Nephron progenitor cell (in vitro differentiated cells): ENCODE measurements at regions not wholly inside any gene's neighbourhood (a gene's known extent, or its start where the extent isn't known, plus 50 kb on each side); places are given as distances from the start of the nearest gene placed in this dataset.

Source experiments
- DNase-seq: peaks from one replicate; pipeline ENCODE4 v3.0.0; 2021
- H3K27ac Mint-ChIP-seq: 2 replicates; pipeline ENCODE4 v1.8.0; 2021; ENCODE audit warnings: mild to moderate bottlenecking, moderate library complexity, mixed read lengths
- H3K27me3 Mint-ChIP-seq: 2 replicates; pipeline ENCODE4 v1.8.0; 2021; ENCODE audit warnings: mild to moderate bottlenecking, low read depth, mixed read lengths; ENCODE audit not compliant: poor library complexity
- H3K36me3 Mint-ChIP-seq: 2 replicates; pipeline ENCODE4 v1.8.0; 2021; ENCODE audit warnings: low read depth, mixed read lengths
- H3K4me1 Mint-ChIP-seq: 2 replicates; pipeline ENCODE4 v1.8.0; 2021; ENCODE audit warnings: mixed read lengths
- H3K4me3 Mint-ChIP-seq: 2 replicates; pipeline ENCODE4 v1.8.0; 2021; ENCODE audit warnings: mild to moderate bottlenecking, moderate library complexity, mixed read lengths
- H3K9me3 Mint-ChIP-seq: 2 replicates; pipeline ENCODE4 v1.8.0; 2021; ENCODE audit warnings: mild to moderate bottlenecking, moderate library complexity, mixed read lengths
- TF ChIP-seq, protein P1 (sequence below): fragments of 200-600 bp; sonication (generic); IDR thresholded peaks from 2 replicates; pipeline ENCODE4 v1.5.0; 2021; ENCODE audit warnings: antibody characterized with exemption

DNA sequence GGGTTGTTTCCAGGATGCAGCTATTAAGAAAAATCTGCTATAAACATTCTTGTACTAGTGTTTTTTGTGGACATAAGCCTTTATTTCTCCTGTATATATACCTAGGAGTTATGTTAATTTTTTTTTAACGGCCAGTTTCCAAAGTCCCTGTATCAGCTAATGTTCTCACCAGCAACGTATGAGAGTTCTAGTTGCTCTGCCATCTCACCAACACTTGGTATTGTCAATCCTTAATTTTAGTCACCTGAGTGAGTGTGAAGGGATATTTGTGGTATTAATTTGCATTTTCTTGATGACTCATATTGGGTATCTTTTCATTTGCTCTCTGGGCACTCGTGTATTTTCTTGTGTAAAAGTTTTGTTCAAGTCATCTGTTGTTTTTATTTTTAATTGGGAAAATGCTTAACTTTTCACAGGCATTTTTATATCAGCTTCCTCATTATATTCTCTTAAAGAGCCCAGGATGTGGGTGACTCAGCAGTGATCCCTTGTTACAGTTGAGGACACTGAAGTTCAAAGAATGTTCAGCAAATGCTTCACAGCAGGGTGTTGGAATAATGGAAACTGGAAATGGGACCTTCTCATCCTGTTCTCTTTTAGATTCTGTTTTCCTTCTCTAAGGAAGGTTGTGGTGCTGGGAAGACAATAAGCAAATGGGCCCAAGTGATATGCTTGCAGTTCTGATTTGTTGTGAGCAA lies 176.3 kb upstream of the PRNP start:
- H3K4me3 Mint-ChIP-seq, result no peak overlapping the region
- H3K27me3 Mint-ChIP-seq, result peaks cover 5% of the 10 kb centered on the region
- no peak overlapping the region for H3K27ac Mint-ChIP-seq
- TF ChIP-seq, protein P1, sequence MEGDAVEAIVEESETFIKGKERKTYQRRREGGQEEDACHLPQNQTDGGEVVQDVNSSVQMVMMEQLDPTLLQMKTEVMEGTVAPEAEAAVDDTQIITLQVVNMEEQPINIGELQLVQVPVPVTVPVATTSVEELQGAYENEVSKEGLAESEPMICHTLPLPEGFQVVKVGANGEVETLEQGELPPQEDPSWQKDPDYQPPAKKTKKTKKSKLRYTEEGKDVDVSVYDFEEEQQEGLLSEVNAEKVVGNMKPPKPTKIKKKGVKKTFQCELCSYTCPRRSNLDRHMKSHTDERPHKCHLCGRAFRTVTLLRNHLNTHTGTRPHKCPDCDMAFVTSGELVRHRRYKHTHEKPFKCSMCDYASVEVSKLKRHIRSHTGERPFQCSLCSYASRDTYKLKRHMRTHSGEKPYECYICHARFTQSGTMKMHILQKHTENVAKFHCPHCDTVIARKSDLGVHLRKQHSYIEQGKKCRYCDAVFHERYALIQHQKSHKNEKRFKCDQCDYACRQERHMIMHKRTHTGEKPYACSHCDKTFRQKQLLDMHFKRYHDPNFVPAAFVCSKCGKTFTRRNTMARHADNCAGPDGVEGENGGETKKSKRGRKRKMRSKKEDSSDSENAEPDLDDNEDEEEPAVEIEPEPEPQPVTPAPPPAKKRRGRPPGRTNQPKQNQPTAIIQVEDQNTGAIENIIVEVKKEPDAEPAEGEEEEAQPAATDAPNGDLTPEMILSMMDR, result no peak
- H3K9me3 Mint-ChIP-seq, result peaks cover 16% of the 10 kb centered on the region
- DNase-seq, result no peak
- H3K4me1 Mint-ChIP-seq, result peaks cover 6% of the 10 kb centered on the region
- H3K36me3 Mint-ChIP-seq, result no peaks in the 10 kb centered on the region

DNA sequence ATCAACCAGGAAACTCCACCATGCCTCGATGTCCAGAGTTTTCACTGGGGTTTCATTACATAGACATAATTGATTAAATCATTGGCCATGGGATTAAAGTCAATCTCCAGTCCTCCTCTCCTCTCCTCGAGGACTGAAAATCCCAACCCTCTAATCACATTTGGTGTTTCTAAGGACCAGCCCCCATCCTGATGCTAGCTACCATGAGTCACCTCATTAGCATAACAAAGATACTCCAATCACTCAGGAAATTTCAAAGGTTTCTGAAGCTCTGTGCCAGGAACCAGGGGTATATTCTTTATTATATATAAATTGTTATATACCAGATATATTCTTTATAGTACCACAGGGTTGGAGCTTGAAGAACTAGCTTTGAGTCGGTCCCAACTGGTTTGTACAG lies 177.5 kb upstream of the PRNP start:
- peaks cover 16% of the 10 kb centered on the region for H3K9me3 Mint-ChIP-seq
- H3K4me1 Mint-ChIP-seq, result peaks cover 6% of the 10 kb centered on the region
- H3K27me3 Mint-ChIP-seq, result peaks cover 5% of the 10 kb centered on the region
- H3K27ac Mint-ChIP-seq, result no peak overlapping the region
- TF ChIP-seq, protein P1, result no peak
- DNase-seq, result no peak
- H3K4me3 Mint-ChIP-seq, result no peak overlapping the region
- no peaks in the 10 kb centered on the region for H3K36me3 Mint-ChIP-seq

DNA sequence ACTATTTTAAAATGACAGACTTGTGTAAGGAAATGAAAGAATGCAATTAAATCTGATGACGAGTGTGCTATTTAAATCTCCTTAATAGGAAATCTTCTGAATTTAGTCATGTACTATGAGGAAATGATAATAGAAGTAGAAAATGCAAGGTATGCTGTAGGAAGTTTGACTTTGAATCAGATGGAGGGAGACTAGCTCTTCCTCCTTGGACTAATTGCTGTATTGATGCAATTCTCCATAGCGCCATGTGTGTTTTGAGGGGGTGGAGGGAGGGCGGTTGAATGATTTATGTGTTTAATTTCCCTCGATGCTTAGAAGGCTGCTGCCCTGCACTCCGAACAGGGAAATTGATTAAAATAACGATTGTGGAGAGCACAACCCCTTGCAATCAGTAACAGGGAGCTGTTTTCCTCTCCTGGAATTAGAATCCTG lies 179.0 kb upstream of the PRNP start:
- TF ChIP-seq, protein P1, result no peak
- H3K27me3 Mint-ChIP-seq, result peaks cover 5% of the 10 kb centered on the region
- peaks cover 21% of the 10 kb centered on the region for H3K9me3 Mint-ChIP-seq
- no peak for DNase-seq
- no peak overlapping the region for H3K27ac Mint-ChIP-seq
- H3K36me3 Mint-ChIP-seq, result no peaks in the 10 kb centered on the region
- no peak overlapping the region for H3K4me3 Mint-ChIP-seq
- H3K4me1 Mint-ChIP-seq, result peaks cover 6% of the 10 kb centered on the region

DNA sequence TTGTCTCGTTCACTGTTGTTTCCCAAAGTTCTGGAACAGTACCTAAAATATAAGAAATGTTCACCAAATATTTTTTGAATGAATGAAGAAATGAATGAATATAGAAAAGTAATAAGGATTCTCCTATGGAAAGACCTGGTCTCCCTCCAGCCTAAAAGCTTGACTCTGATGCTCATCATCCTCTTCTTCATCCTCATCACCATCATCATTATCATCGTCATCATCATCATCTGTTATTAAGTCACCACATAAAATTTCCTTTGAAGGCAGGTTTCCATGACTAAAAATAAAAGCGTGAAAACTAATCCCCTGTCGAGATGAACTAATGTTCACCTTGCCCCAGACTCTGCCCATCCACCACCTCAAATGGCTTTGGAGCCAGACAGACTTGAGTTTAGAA lies 181.4 kb upstream of the PRNP start:
- TF ChIP-seq, protein P1, result no peak
- Mint-ChIP-seq H3K9me3 (peaks cover 32% of the 10 kb centered on the region), H3K27me3 (peaks cover 3% of the 10 kb centered on the region), H3K27ac (no peak overlapping the region), H3K4me3 (no peak overlapping the region), H3K4me1 (peaks cover 6% of the 10 kb centered on the region), H3K36me3 (no peaks in the 10 kb centered on the region)
- no peak for DNase-seq

DNA sequence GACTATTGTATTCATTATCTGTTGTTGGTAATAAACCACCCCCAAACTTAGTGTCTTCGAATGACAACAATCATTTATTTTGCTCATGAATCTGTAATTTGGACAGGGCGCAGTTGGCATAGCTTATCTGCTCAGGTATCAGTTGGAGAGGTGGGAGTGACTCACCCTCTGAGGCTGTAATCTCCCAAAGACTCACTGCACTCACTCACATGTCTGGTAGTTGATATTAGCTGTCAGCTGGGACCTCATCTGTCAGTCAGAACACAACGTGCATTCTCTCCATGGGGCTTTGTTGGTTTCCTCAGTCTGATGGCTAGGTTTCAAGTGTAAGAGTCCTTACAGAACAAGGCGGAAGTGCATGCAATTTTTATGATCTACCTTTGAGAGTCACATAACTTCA lies 183.5 kb upstream of the PRNP start:
- peaks cover 36% of the 10 kb centered on the region for H3K9me3 Mint-ChIP-seq
- no peak for DNase-seq
- H3K36me3 Mint-ChIP-seq, result no peaks in the 10 kb centered on the region
- H3K4me1 Mint-ChIP-seq, result peaks cover 3% of the 10 kb centered on the region
- TF ChIP-seq, protein P1, result no peak
- peaks cover 9% of the 10 kb centered on the region for H3K27me3 Mint-ChIP-seq
- no peak overlapping the region for H3K27ac Mint-ChIP-seq
- no peak overlapping the region for H3K4me3 Mint-ChIP-seq

DNA sequence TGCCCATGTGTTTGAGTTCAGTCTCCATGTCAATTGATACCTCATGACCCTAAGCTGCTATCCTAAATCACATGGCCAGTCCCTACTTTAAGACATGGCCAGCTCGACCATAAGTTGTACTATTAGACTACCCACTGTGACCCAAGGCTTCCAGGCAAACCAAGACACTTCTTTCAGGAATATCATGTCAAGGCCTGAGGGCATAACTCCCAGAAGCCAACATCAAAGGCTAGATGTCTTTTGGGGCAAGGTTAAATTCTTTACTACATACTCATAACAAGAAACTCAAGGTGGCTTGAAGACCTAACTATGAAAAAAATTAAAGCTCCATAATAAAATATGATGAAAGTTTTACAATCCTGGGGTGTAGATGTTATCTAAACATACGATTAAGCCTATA lies 192.9 kb upstream of the PRNP start:
- Mint-ChIP-seq H3K4me1 (peaks cover 47% of the 10 kb centered on the region), H3K9me3 (peaks cover 25% of the 10 kb centered on the region), H3K27me3 (peaks cover 25% of the 10 kb centered on the region), H3K27ac (no peak overlapping the region), H3K4me3 (no peak overlapping the region), H3K36me3 (no peaks in the 10 kb centered on the region)
- no peak for DNase-seq
- TF ChIP-seq, protein P1, result no peak
